Neural cell (in vitro differentiated cells): ENCODE measurements at regions not wholly inside any gene's neighbourhood (a gene's known extent, or its start where the extent isn't known, plus 50 kb on each side); places are given as distances from the start of the nearest gene placed in this dataset.

Experiments used
- EP300 ChIP-seq: fragments of 450-650 bp; conservative IDR thresholded peaks from 2 replicates; pipeline ENCODE4 v1.6.1; 2014; ENCODE audit warnings: antibody characterized with exemption, mild to moderate bottlenecking, moderate library complexity; ENCODE audit not compliant: poor library complexity, severe bottlenecking
- EZH2 ChIP-seq: fragments of 200-600, 300-800 bp; shearing (Covaris generic), sonication (generic); IDR thresholded peaks from 2 replicates; pipeline ENCODE4 v1.6.1; 2014; ENCODE audit warnings: antibody characterized with exemption, low read length, borderline replicate concordance, mild to moderate bottlenecking; ENCODE audit not compliant: insufficient read depth, poor library complexity, severe bottlenecking
- MXI1 ChIP-seq: fragments of 450-650 bp; conservative IDR thresholded peaks from 2 replicates; pipeline ENCODE4 v1.6.1; 2014; ENCODE audit warnings: antibody characterized with exemption, mild to moderate bottlenecking; ENCODE audit not compliant: poor library complexity, severe bottlenecking
- POLR2AphosphoS5 ChIP-seq: IDR thresholded peaks from 2 replicates; pipeline ENCODE4 v1.6.1; 2012
- TF ChIP-seq, protein P1 (sequence below): fragments of 450-650 bp; IDR thresholded peaks from 2 replicates; pipeline ENCODE4 v1.5.1; 2014; ENCODE audit warnings: antibody characterized with exemption, mild to moderate bottlenecking, moderate library complexity; ENCODE audit not compliant: poor library complexity, severe bottlenecking

DNA sequence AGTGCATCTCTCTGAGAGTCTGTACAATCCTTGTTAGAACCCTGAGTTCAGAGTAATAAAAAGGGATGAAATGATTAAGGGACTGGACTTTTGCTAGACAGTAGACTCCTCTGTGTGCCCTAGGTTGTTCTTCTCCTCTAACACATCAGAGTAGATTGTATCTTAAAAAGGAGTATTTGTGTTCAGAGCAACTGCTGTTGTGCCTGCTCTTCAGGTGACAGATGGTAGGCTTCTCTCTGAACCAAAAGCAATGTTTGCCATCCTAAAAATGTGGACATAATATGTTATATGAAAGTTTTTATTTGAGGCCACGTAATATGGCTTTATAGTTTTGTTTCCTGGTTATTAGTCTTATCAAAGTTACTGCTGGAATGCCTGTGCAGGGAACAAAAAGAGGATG lies 588.6 kb upstream of the FAT1 start:
- TF ChIP-seq, protein P1, sequence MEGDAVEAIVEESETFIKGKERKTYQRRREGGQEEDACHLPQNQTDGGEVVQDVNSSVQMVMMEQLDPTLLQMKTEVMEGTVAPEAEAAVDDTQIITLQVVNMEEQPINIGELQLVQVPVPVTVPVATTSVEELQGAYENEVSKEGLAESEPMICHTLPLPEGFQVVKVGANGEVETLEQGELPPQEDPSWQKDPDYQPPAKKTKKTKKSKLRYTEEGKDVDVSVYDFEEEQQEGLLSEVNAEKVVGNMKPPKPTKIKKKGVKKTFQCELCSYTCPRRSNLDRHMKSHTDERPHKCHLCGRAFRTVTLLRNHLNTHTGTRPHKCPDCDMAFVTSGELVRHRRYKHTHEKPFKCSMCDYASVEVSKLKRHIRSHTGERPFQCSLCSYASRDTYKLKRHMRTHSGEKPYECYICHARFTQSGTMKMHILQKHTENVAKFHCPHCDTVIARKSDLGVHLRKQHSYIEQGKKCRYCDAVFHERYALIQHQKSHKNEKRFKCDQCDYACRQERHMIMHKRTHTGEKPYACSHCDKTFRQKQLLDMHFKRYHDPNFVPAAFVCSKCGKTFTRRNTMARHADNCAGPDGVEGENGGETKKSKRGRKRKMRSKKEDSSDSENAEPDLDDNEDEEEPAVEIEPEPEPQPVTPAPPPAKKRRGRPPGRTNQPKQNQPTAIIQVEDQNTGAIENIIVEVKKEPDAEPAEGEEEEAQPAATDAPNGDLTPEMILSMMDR: no peak
- no peak for TF ChIP-seq EZH2
- no peak for TF ChIP-seq MXI1
- TF ChIP-seq POLR2AphosphoS5: no peak
- no peak for TF ChIP-seq EP300
